A549 (cell line): ENCODE measurements at regions not wholly inside any gene's neighbourhood (a gene's known extent, or its start where the extent isn't known, plus 50 kb on each side); places are given as distances from the start of the nearest gene placed in this dataset.

Source experiments
- EP300 ChIP-seq, 2 experiments: fragments of >200 bp; sonication (Bioruptor Twin); formaldehyde crosslinking; IDR thresholded peaks; 2 replicates in 1 of 2; 3 replicates in 1 of 2; pipeline ENCODE4 v1.6.1; 2016 to 2017
- JUN ChIP-seq, 2 experiments: fragments of >200 bp; sonication (Bioruptor Twin); formaldehyde crosslinking; IDR thresholded peaks; 2 replicates in 1 of 2; 3 replicates in 1 of 2; pipeline ENCODE4 v1.6.1; 2016 to 2017
- POLR2A ChIP-seq: IDR thresholded peaks from 2 replicates; pipeline ENCODE4 v1.6.1; 2012; ENCODE audit warnings: mild to moderate bottlenecking, low read length
- RAD21 ChIP-seq, 2 experiments: fragments of >200 bp in 1 of 2; sonication (Bioruptor Twin) in 1 of 2; formaldehyde crosslinking in 1 of 2; IDR thresholded peaks in 1 of 2; conservative IDR thresholded peaks in 1 of 2; 2 replicates in 1 of 2; 3 replicates in 1 of 2; pipeline ENCODE4 v1.6.1; 2012 to 2018; ENCODE audit warnings: inconsistent platforms in 1 of 2
- TF ChIP-seq, protein P1 (sequence below): fragments of 200-600 bp; sonication (generic); IDR thresholded peaks from 2 replicates; pipeline ENCODE4 v1.6.1; 2016; ENCODE audit warnings: antibody characterized with exemption, mild to moderate bottlenecking, moderate library complexity

- TF ChIP-seq, protein P1, sequence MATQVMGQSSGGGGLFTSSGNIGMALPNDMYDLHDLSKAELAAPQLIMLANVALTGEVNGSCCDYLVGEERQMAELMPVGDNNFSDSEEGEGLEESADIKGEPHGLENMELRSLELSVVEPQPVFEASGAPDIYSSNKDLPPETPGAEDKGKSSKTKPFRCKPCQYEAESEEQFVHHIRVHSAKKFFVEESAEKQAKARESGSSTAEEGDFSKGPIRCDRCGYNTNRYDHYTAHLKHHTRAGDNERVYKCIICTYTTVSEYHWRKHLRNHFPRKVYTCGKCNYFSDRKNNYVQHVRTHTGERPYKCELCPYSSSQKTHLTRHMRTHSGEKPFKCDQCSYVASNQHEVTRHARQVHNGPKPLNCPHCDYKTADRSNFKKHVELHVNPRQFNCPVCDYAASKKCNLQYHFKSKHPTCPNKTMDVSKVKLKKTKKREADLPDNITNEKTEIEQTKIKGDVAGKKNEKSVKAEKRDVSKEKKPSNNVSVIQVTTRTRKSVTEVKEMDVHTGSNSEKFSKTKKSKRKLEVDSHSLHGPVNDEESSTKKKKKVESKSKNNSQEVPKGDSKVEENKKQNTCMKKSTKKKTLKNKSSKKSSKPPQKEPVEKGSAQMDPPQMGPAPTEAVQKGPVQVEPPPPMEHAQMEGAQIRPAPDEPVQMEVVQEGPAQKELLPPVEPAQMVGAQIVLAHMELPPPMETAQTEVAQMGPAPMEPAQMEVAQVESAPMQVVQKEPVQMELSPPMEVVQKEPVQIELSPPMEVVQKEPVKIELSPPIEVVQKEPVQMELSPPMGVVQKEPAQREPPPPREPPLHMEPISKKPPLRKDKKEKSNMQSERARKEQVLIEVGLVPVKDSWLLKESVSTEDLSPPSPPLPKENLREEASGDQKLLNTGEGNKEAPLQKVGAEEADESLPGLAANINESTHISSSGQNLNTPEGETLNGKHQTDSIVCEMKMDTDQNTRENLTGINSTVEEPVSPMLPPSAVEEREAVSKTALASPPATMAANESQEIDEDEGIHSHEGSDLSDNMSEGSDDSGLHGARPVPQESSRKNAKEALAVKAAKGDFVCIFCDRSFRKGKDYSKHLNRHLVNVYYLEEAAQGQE = no peak
- TF ChIP-seq EP300 (IDR thresholded peaks at IDR 0.05) (no peak), RAD21 (conservative IDR thresholded peaks at IDR 0.05 in 1 of 2, IDR thresholded peaks at IDR 0.05 in 1 of 2) (no peak), POLR2A (no peak), JUN (IDR thresholded peaks at IDR 0.05) (no peak)
Observed at GRCh38 chr9:36479101-36479500, 79.0 kb upstream of the RNF38 start.
